ENCODE measurements at regions not wholly inside any gene's neighbourhood (a gene's known extent, or its start where the extent isn't known, plus 50 kb on each side); places are given as distances from the start of the nearest gene placed in this dataset.

DNA sequence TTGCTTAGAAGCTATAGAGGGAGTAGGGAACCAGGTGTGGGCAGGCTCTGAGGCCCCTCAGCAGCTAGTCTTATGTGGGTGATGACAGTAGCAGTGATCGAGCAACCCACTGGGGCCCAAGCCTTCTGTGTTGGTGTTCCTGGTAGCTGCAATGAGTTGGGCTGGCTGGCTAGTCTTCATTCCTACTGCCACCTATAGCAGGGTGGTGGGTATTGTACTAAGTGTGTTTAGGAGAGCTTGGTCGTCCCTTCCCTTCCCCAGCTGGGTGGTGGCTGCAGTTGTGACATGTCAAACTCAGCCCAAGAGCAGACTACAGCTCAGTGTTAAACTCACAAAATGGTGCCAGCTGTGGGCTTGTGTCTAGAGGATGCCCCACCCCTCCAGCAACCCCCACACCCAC, 486.1 kb upstream of the UBE2E3 start:
- H3K4me2 ChIP-seq (ENCODE audit: low read depth, low read length, poor library complexity, severe bottlenecking) = no peak overlapping the region
- no peak overlapping the region for H2AFZ ChIP-seq (ENCODE audit: low read depth, low read length, severe bottlenecking)
- no peaks in the 10 kb centered on the region for H3K36me3 ChIP-seq (ENCODE audit: low read length)
- H3K27me3 ChIP-seq (ENCODE audit: low read length) = no peaks in the 10 kb centered on the region
- H3K9me3 ChIP-seq (ENCODE audit: insufficient read depth, low read length) = no peaks in the 10 kb centered on the region
- no peak overlapping the region for H3K9ac ChIP-seq (ENCODE audit: low read length)
- no peaks in the 10 kb centered on the region for H3K79me2 ChIP-seq (ENCODE audit: insufficient read depth, low read length)
- no peak overlapping the region for H3K27ac ChIP-seq (ENCODE audit: low read depth, low read length)
- H3K9me2 ChIP-seq (replicated peaks; ENCODE audit: insufficient read depth, low read length) = no peaks in the 10 kb centered on the region
- H4K20me1 ChIP-seq (ENCODE audit: low read depth, low read length) = no peaks in the 10 kb centered on the region
- H3F3A ChIP-seq (ENCODE audit: insufficient read depth) = no peaks in the 10 kb centered on the region
- TF ChIP-seq, protein P1, sequence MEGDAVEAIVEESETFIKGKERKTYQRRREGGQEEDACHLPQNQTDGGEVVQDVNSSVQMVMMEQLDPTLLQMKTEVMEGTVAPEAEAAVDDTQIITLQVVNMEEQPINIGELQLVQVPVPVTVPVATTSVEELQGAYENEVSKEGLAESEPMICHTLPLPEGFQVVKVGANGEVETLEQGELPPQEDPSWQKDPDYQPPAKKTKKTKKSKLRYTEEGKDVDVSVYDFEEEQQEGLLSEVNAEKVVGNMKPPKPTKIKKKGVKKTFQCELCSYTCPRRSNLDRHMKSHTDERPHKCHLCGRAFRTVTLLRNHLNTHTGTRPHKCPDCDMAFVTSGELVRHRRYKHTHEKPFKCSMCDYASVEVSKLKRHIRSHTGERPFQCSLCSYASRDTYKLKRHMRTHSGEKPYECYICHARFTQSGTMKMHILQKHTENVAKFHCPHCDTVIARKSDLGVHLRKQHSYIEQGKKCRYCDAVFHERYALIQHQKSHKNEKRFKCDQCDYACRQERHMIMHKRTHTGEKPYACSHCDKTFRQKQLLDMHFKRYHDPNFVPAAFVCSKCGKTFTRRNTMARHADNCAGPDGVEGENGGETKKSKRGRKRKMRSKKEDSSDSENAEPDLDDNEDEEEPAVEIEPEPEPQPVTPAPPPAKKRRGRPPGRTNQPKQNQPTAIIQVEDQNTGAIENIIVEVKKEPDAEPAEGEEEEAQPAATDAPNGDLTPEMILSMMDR (IDR thresholded peaks at IDR 0.05; ENCODE audit: insufficient read depth, low read length, poor library complexity, severe bottlenecking) = no peak
- no peak for TF ChIP-seq EZH2phosphoT487 (conservative IDR thresholded peaks at IDR 0.05; ENCODE audit: low read length)
- H3K4me3 ChIP-seq (ENCODE audit: insufficient read depth, low read length, poor library complexity, severe bottlenecking) = no peak overlapping the region

DNA sequence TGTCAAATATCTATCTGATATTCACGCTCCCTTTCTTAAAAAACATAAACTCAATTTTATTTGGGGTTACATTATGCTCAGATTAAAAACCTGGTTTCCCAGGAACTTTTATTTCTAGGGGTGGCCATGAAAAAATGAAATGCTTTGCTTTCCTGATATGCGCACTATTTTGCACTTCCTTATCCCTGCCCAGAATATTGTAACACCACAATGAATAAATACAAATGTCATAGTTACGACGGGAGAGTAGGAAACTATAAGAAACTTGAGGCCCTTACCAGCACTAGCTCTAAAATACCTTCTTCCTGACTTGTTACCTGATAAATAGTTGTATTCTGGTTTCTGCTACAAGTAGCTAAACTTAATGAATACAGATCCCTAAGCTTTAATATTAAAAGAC, 475.6 kb upstream of the CWC22 start:
- Histone ChIP-seq H3K4me3 (ENCODE audit: insufficient read depth, low read length, poor library complexity, severe bottlenecking) (no peak overlapping the region), H3K27me3 (ENCODE audit: low read length) (no peaks in the 10 kb centered on the region), H3K9me3 (ENCODE audit: insufficient read depth, low read length) (no peaks in the 10 kb centered on the region), H3K79me2 (ENCODE audit: insufficient read depth, low read length) (no peaks in the 10 kb centered on the region), H3K36me3 (ENCODE audit: low read length) (no peaks in the 10 kb centered on the region), H3K9ac (ENCODE audit: low read length) (no peak overlapping the region), H4K20me1 (ENCODE audit: low read depth, low read length) (no peaks in the 10 kb centered on the region), H3K9me2 (replicated peaks; ENCODE audit: insufficient read depth, low read length) (no peaks in the 10 kb centered on the region), H3K27ac (ENCODE audit: low read depth, low read length) (no peak overlapping the region), H3F3A (ENCODE audit: insufficient read depth) (no peaks in the 10 kb centered on the region), H2AFZ (ENCODE audit: low read depth, low read length, severe bottlenecking) (no peak overlapping the region), H3K4me2 (ENCODE audit: low read depth, low read length, poor library complexity, severe bottlenecking) (no peak overlapping the region)
- TF ChIP-seq, protein P1 (IDR thresholded peaks at IDR 0.05; ENCODE audit: insufficient read depth, low read length, poor library complexity, severe bottlenecking) = no peak
- no peak for TF ChIP-seq EZH2phosphoT487 (conservative IDR thresholded peaks at IDR 0.05; ENCODE audit: low read length)

DNA sequence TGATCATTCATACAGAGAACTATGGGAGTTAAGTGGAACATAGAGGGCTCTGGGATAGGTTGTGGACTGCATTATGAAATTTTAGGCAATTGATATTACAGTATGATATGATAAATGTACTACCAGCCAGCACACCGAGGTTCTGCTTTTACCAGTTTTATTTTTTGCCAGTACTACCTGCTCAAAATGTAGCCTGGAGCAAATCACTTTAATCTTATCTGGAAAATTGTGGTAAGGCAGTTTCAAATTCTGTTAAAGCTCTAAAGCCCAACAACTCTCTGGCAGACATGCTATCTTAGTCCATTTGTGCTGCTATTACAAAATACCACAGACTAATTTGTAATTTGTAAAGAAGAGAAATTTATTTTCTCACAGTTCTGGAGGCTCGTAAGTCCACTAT, 474.9 kb upstream of the CWC22 start:
- H3K36me3 ChIP-seq (ENCODE audit: low read length) = no peaks in the 10 kb centered on the region
- H3K27me3 ChIP-seq (ENCODE audit: low read length) = no peaks in the 10 kb centered on the region
- H3F3A ChIP-seq (ENCODE audit: insufficient read depth) = no peaks in the 10 kb centered on the region
- no peak overlapping the region for H3K27ac ChIP-seq (ENCODE audit: low read depth, low read length)
- no peak overlapping the region for H3K9ac ChIP-seq (ENCODE audit: low read length)
- H3K9me3 ChIP-seq (ENCODE audit: insufficient read depth, low read length) = no peaks in the 10 kb centered on the region
- H2AFZ ChIP-seq (ENCODE audit: low read depth, low read length, severe bottlenecking) = no peak overlapping the region
- no peaks in the 10 kb centered on the region for H3K79me2 ChIP-seq (ENCODE audit: insufficient read depth, low read length)
- H3K4me3 ChIP-seq (ENCODE audit: insufficient read depth, low read length, poor library complexity, severe bottlenecking) = no peak overlapping the region
- H4K20me1 ChIP-seq (ENCODE audit: low read depth, low read length) = no peaks in the 10 kb centered on the region
- TF ChIP-seq EZH2phosphoT487 (conservative IDR thresholded peaks at IDR 0.05; ENCODE audit: low read length) = no peak
- TF ChIP-seq, protein P1 (IDR thresholded peaks at IDR 0.05; ENCODE audit: insufficient read depth, low read length, poor library complexity, severe bottlenecking) = no peak
- H3K4me2 ChIP-seq (ENCODE audit: low read depth, low read length, poor library complexity, severe bottlenecking) = no peak overlapping the region
- no peaks in the 10 kb centered on the region for H3K9me2 ChIP-seq (replicated peaks; ENCODE audit: insufficient read depth, low read length)

DNA sequence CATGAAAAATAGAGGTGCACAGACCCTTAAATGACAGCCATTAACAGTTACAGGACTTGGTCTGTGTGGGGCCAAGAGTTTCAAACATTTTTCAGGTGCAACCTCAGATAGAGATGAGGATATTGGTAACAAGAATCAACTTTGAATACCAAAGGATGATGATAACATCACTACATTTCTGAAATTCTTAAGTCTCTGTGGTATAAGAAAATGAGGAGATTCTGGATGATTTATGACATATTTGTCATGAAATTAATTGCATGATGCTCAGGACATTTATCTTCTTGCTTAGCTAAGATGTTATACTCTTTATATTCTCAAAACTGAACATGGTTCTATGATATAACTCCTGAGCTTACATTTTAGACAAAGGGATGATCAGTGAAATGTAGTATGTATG, 471.8 kb upstream of the CWC22 start:
- Histone ChIP-seq H2AFZ (ENCODE audit: low read depth, low read length, severe bottlenecking) (no peak overlapping the region), H3K9ac (ENCODE audit: low read length) (no peak overlapping the region), H3K27me3 (ENCODE audit: low read length) (no peaks in the 10 kb centered on the region), H3K4me3 (ENCODE audit: insufficient read depth, low read length, poor library complexity, severe bottlenecking) (no peak overlapping the region), H4K20me1 (ENCODE audit: low read depth, low read length) (no peaks in the 10 kb centered on the region), H3F3A (ENCODE audit: insufficient read depth) (no peaks in the 10 kb centered on the region), H3K36me3 (ENCODE audit: low read length) (no peaks in the 10 kb centered on the region), H3K4me2 (ENCODE audit: low read depth, low read length, poor library complexity, severe bottlenecking) (no peak overlapping the region), H3K9me2 (replicated peaks; ENCODE audit: insufficient read depth, low read length) (no peaks in the 10 kb centered on the region), H3K9me3 (ENCODE audit: insufficient read depth, low read length) (no peaks in the 10 kb centered on the region), H3K79me2 (ENCODE audit: insufficient read depth, low read length) (no peaks in the 10 kb centered on the region), H3K27ac (ENCODE audit: low read depth, low read length) (no peak overlapping the region)
- TF ChIP-seq, protein P1 (IDR thresholded peaks at IDR 0.05; ENCODE audit: insufficient read depth, low read length, poor library complexity, severe bottlenecking) = no peak
- no peak for TF ChIP-seq EZH2phosphoT487 (conservative IDR thresholded peaks at IDR 0.05; ENCODE audit: low read length)

All from SU-DHL-6 (cell line).